Gastroesophageal sphincter (tissue), 4 donors: ENCODE measurements at regions not wholly inside any gene's neighbourhood (a gene's known extent, or its start where the extent isn't known, plus 50 kb on each side); places are given as distances from the start of the nearest gene placed in this dataset.

Source experiments
- ATAC-seq: fragments of 150-250 bp; one replicate; pipeline ENCODE4 v1.9.1; 2016; ENCODE audit warnings: mild to moderate bottlenecking, moderate library complexity
- H3K27ac ChIP-seq, 4 donors: fragments of 200-600 bp; sonication (generic) in 3 of 4; 1 replicate in 3 of 4; 2 replicates in 1 of 4; pipeline ENCODE4 v1.5.1; 2016 to 2019
- H3K27me3 ChIP-seq: fragments of 200-600 bp; sonication (generic); one replicate; pipeline ENCODE4 v1.5.1; 2019
- H3K36me3 ChIP-seq, 2 donors: fragments of 200-600 bp; sonication (generic); one replicate each; pipeline ENCODE4 v1.5.1; 2019; ENCODE audit warnings: control low read depth in 1 of 2
- H3K4me1 ChIP-seq, 3 donors: fragments of 200-600 bp; sonication (generic); 1 replicate in 2 of 3; 2 replicates in 1 of 3; pipeline ENCODE4 v1.5.1; 2016 to 2019; ENCODE audit warnings: control low read depth in 2 of 3
- H3K4me3 ChIP-seq, 2 donors: fragments of 200-600 bp; sonication (generic); one replicate each; pipeline ENCODE4 v1.5.1; 2019; ENCODE audit warnings: mild to moderate bottlenecking in 1 of 2, moderate library complexity in 1 of 2
- H3K9me3 ChIP-seq, 3 donors: fragments of 200-600 bp; sonication (generic); one replicate each; pipeline ENCODE4 v1.5.1; 2017 to 2019; ENCODE audit warnings: control low read depth in 2 of 3
- EP300 ChIP-seq: sonication (generic); formaldehyde crosslinking; IDR thresholded peaks from one replicate; pipeline ENCODE4 v1.6.1; 2017; ENCODE audit warnings: antibody characterized with exemption, mild to moderate bottlenecking
- POLR2A ChIP-seq, 2 donors: fragments of 450-650 bp; IDR thresholded peaks; one replicate each; pipeline ENCODE4 v1.6.1; 2017; ENCODE audit warnings: antibody characterized with exemption in 2 of 2, mild to moderate bottlenecking in 2 of 2, moderate library complexity in 1 of 2
- POLR2AphosphoS5 ChIP-seq: sonication (generic); formaldehyde crosslinking; IDR thresholded peaks from one replicate; pipeline ENCODE4 v1.6.1; 2017; ENCODE audit warnings: antibody characterized with exemption
- WGBS, 2 donors: methylation state at CpG; one replicate each; pipeline ENCODE4 v1.1.5; 2018; ENCODE audit warnings: low coverage in 1 of 2; 5-methylcytosine and 5-hydroxymethylcytosine counted together
- TF ChIP-seq, protein P1 (sequence below), 4 experiments: fragments of 200-600 bp in 2 of 4; fragments of 450-650 bp in 2 of 4; sonication (generic) in 1 of 4; IDR thresholded peaks; one replicate each; pipeline ENCODE4 v1.5.1; 2017 to 2019; ENCODE audit warnings: antibody characterized with exemption in 4 of 4, mild to moderate bottlenecking in 2 of 4, moderate library complexity in 2 of 4

DNA sequence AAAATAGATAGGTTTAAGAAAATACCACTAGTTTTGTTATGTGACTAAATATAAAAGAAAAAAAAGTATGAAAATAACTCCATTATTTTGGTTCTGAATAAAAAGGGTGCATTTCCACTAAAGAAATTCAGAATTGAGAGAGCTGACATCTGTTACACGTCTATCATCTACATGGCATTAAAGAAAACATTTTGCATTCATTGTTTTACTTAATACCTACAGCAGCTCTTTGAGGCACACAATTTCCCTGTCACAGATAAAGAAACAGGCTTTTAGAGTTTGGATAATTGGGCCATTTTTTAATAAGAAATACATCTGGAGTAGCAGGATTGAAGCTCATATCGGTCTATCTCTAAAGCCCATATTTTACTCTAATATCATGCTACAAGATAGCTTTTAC lies 145.7 kb upstream of the LUZP2 start:
- no peak overlapping the region for H3K27ac ChIP-seq
- no peaks in the 10 kb centered on the region for H3K4me1 ChIP-seq
- H3K27me3 ChIP-seq, result no peaks in the 10 kb centered on the region
- no peak overlapping the region for H3K4me3 ChIP-seq
- H3K9me3 ChIP-seq, result no peaks in the 10 kb centered on the region
- ATAC-seq, result no peak
- WGBS, 2 donors, result 49 to 58% methylated on average over 2 of the region's 2 CpGs
- no peaks in the 10 kb centered on the region for H3K36me3 ChIP-seq
- no peak for TF ChIP-seq POLR2A (IDR thresholded peaks at IDR 0.05)
- TF ChIP-seq POLR2AphosphoS5, result no peak
- no peak for TF ChIP-seq EP300
- TF ChIP-seq, protein P1, sequence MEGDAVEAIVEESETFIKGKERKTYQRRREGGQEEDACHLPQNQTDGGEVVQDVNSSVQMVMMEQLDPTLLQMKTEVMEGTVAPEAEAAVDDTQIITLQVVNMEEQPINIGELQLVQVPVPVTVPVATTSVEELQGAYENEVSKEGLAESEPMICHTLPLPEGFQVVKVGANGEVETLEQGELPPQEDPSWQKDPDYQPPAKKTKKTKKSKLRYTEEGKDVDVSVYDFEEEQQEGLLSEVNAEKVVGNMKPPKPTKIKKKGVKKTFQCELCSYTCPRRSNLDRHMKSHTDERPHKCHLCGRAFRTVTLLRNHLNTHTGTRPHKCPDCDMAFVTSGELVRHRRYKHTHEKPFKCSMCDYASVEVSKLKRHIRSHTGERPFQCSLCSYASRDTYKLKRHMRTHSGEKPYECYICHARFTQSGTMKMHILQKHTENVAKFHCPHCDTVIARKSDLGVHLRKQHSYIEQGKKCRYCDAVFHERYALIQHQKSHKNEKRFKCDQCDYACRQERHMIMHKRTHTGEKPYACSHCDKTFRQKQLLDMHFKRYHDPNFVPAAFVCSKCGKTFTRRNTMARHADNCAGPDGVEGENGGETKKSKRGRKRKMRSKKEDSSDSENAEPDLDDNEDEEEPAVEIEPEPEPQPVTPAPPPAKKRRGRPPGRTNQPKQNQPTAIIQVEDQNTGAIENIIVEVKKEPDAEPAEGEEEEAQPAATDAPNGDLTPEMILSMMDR (IDR thresholded peaks at IDR 0.05), result no peak

GRCh38 chr11:24356501-24356900 lies 140.4 kb upstream of the LUZP2 start:
- TF ChIP-seq, protein P1 (IDR thresholded peaks at IDR 0.05), result no peak
- TF ChIP-seq POLR2A (IDR thresholded peaks at IDR 0.05), result no peak
- TF ChIP-seq POLR2AphosphoS5, result no peak
- TF ChIP-seq EP300, result no peak
- ATAC-seq, result no peak
- WGBS, 2 donors, result 67 to 75% methylated on average over 2 of the region's 3 CpGs
- H3K27me3 ChIP-seq, result no peaks in the 10 kb centered on the region
- H3K27ac ChIP-seq, result no peak overlapping the region
- H3K4me3 ChIP-seq, result no peak overlapping the region
- no peaks in the 10 kb centered on the region for H3K4me1 ChIP-seq
- H3K36me3 ChIP-seq, result no peaks in the 10 kb centered on the region
- H3K9me3 ChIP-seq, result no peaks in the 10 kb centered on the region

GRCh38 chr11:24357620-24358410 lies 139.0 kb upstream of the LUZP2 start:
- Histone ChIP-seq H3K9me3 (peaks cover 0 to 6% (median 0%) of the 10 kb centered on the region in 3 donors), H3K27me3 (no peaks in the 10 kb centered on the region), H3K27ac (no peak overlapping the region), H3K4me3 (no peak overlapping the region), H3K36me3 (no peaks in the 10 kb centered on the region), H3K4me1 (no peaks in the 10 kb centered on the region)
- 75 to 80% methylated on average over 2 to 7 of the region's 8 CpGs for WGBS, 2 donors
- no peak for ATAC-seq
- TF ChIP-seq POLR2AphosphoS5 (no peak), POLR2A (IDR thresholded peaks at IDR 0.05) (no peak), EP300 (no peak)
- TF ChIP-seq, protein P1 (IDR thresholded peaks at IDR 0.05), result no peak

GRCh38 chr11:24372491-24372890 lies 124.4 kb upstream of the LUZP2 start:
- Histone ChIP-seq H3K4me1 (no peaks in the 10 kb centered on the region), H3K4me3 (no peak overlapping the region), H3K9me3 (no peaks in the 10 kb centered on the region), H3K27me3 (no peaks in the 10 kb centered on the region), H3K36me3 (no peaks in the 10 kb centered on the region), H3K27ac (no peak overlapping the region)
- no peak for ATAC-seq
- no peak for TF ChIP-seq EP300
- TF ChIP-seq, protein P1 (IDR thresholded peaks at IDR 0.05), result no peak
- no peak for TF ChIP-seq POLR2AphosphoS5
- TF ChIP-seq POLR2A (IDR thresholded peaks at IDR 0.05), result no peak
- 69 to 92% methylated on average over 1 of the region's 1 CpG for WGBS, 2 donors

DNA sequence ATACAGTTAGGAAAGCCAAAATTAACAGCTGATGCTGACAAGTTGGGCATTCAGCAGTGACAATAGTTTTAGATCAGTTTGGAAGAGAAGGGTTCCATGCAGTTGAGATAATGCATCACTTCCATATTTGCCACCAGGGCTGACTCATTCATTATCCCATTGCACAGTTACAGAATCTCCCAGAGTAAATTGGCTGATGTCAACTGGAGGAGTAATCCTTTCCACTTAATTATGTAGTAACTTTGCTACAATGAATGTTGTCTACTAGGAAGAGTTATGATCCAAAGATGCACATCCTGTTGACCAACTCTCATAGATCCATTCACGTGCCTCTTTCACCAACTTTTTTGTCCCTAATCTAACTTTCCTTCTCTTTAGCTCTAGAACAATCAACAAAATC lies 123.3 kb upstream of the LUZP2 start:
- Histone ChIP-seq H3K36me3 (no peaks in the 10 kb centered on the region), H3K9me3 (no peaks in the 10 kb centered on the region), H3K27me3 (no peaks in the 10 kb centered on the region), H3K4me3 (no peak overlapping the region), H3K4me1 (no peaks in the 10 kb centered on the region), H3K27ac (no peak overlapping the region)
- no peak for ATAC-seq
- WGBS, 2 donors, result 53 to 56% methylated on average over 1 of the region's 1 CpG
- TF ChIP-seq EP300 (no peak), POLR2A (IDR thresholded peaks at IDR 0.05) (no peak), POLR2AphosphoS5 (no peak)
- TF ChIP-seq, protein P1 (IDR thresholded peaks at IDR 0.05), result no peak
